HG02852 (cell line): ENCODE measurements at regions not wholly inside any gene's neighbourhood (a gene's known extent, or its start where the extent isn't known, plus 50 kb on each side); places are given as distances from the start of the nearest gene placed in this dataset.
"Not testable (repeated sequence)": the region's sequence is repeated elsewhere in the genome, so short reads cannot be mapped to it uniquely, and the experiment has no call there.

Experiments used
- ATAC-seq: cut with Tn5 transposase; IDR thresholded peaks from one replicate; pipeline ENCODE4 v1.9.1; 2021; ENCODE audit warnings: mild to moderate bottlenecking, moderate library complexity; ENCODE audit not compliant: unreplicated experiment

- no peak for ATAC-seq
Observed at GRCh38 chr3:28575746-28576613, 227.4 kb upstream of the AZI2 start.

GRCh38 chr3:28576614-28577200 is 228.1 kb upstream of the AZI2 start:
- no peak for ATAC-seq

- ATAC-seq, result no peak
Observed at GRCh38 chr3:28577941-28578500, 229.4 kb upstream of the AZI2 start.

GRCh38 chr3:28586325-28586724 is 237.7 kb upstream of the AZI2 start:
- ATAC-seq, result no peak

GRCh38 chr3:28587723-28588122 is 239.1 kb upstream of the AZI2 start:
- no peak for ATAC-seq

- no peak for ATAC-seq
Observed at GRCh38 chr3:28590216-28590615, 241.6 kb upstream of the AZI2 start.

GRCh38 chr3:28590860-28591259 is 242.2 kb upstream of the AZI2 start:
- ATAC-seq, result no peak

- no peak for ATAC-seq
Observed at GRCh38 chr3:28595372-28595771, 246.7 kb upstream of the AZI2 start.

GRCh38 chr3:28597452-28597851 is 248.8 kb upstream of the AZI2 start:
- ATAC-seq, result no peak

GRCh38 chr3:28598165-28598564 is 249.5 kb upstream of the AZI2 start:
- no peak for ATAC-seq

GRCh38 chr3:28601291-28601690 is 252.7 kb upstream of the AZI2 start:
- no peak for ATAC-seq

GRCh38 chr3:28606283-28606682 is 257.7 kb upstream of the AZI2 start:
- no peak for ATAC-seq

- ATAC-seq, result no peak
Observed at GRCh38 chr3:28612232-28612631, 263.6 kb upstream of the AZI2 start.

GRCh38 chr3:28613511-28614106 is 265.0 kb upstream of the AZI2 start:
- ATAC-seq, result no peak

- ATAC-seq, result no peak
Observed at GRCh38 chr3:28615071-28615470, 266.4 kb upstream of the AZI2 start.

- ATAC-seq, result no peak
Observed at GRCh38 chr3:28615971-28616370, 267.3 kb upstream of the AZI2 start.

GRCh38 chr3:28617821-28618220 is 269.2 kb upstream of the AZI2 start:
- ATAC-seq, result no peak

GRCh38 chr3:28623106-28623505 is 274.5 kb upstream of the AZI2 start:
- ATAC-seq, result no peak

- no peak for ATAC-seq
Observed at GRCh38 chr3:28624084-28624483, 275.5 kb upstream of the AZI2 start.

- not testable (repeated sequence) for ATAC-seq
Observed at GRCh38 chr3:28627843-28628242, 279.2 kb upstream of the AZI2 start.

GRCh38 chr3:28634019-28634418 is 285.4 kb upstream of the AZI2 start:
- ATAC-seq, result no peak

GRCh38 chr3:28637742-28638141 is 289.1 kb upstream of the AZI2 start:
- ATAC-seq, result no peak
